Neural cell (in vitro differentiated cells): ENCODE measurements at regions not wholly inside any gene's neighbourhood (a gene's known extent, or its start where the extent isn't known, plus 50 kb on each side); places are given as distances from the start of the nearest gene placed in this dataset.

Source experiments
- H2AFZ ChIP-seq: fragments of 200-600, 300-800 bp; sonication (generic), shearing (Covaris generic); 2 replicates; pipeline ENCODE4 v1.6.0; 2014; ENCODE audit warnings: low read depth, mild to moderate bottlenecking, antibody characterized with exemption, low read length, moderate library complexity
- H3F3A ChIP-seq: fragments of 200-600 bp; shearing (Covaris generic); 2 replicates; pipeline ENCODE4 v1.6.1; 2016; ENCODE audit warnings: mild to moderate bottlenecking, moderate library complexity, mixed read lengths, antibody characterized with exemption, low read length; ENCODE audit not compliant: insufficient read depth, poor library complexity, severe bottlenecking
- H3K27ac ChIP-seq: fragments of 200-600, 300-800 bp; sonication (generic), shearing (Covaris generic); 2 replicates; pipeline ENCODE4 v1.5.1; 2014; ENCODE audit warnings: mild to moderate bottlenecking, low read length, moderate library complexity
- H3K27me3 ChIP-seq: fragments of 300-800, 200-600 bp; sonication (generic), shearing (Covaris generic); 2 replicates; pipeline ENCODE4 v1.6.0; 2014; ENCODE audit warnings: mild to moderate bottlenecking, low read depth, low read length, moderate library complexity; ENCODE audit not compliant: insufficient read depth
- H3K36me3 ChIP-seq: fragments of 300-800, 200-600 bp; sonication (generic), shearing (Covaris generic); 2 replicates; pipeline ENCODE4 v1.5.1; 2014; ENCODE audit warnings: mild to moderate bottlenecking, antibody characterized with exemption, low read length, moderate library complexity; ENCODE audit not compliant: insufficient read depth
- H3K4me2 ChIP-seq: fragments of 300-800, 200-600 bp; sonication (generic), shearing (Covaris generic); 2 replicates; pipeline ENCODE4 v1.6.0; 2014; ENCODE audit warnings: mild to moderate bottlenecking, low read length
- H3K4me3 ChIP-seq: fragments of 300-800, 200-600 bp; sonication (generic), shearing (Covaris generic); 2 replicates; pipeline ENCODE4 v1.5.1; 2014; ENCODE audit warnings: mild to moderate bottlenecking, low read length, moderate library complexity
- H3K79me2 ChIP-seq: fragments of 200-600 bp; shearing (Covaris generic); replicated peaks from 2 replicates; pipeline ENCODE4 v1.6.0; 2014; ENCODE audit warnings: mild to moderate bottlenecking, low read length, moderate library complexity; ENCODE audit not compliant: insufficient read depth
- H3K9ac ChIP-seq: fragments of 300-800, 200-600 bp; sonication (generic), shearing (Covaris generic); 2 replicates; pipeline ENCODE4 v1.6.1; 2016; ENCODE audit warnings: mild to moderate bottlenecking, low read length, mixed read lengths
- H3K9me2 ChIP-seq: fragments of 200-600 bp; shearing (Covaris generic); 2 replicates; pipeline ENCODE4 v1.6.1; 2016; ENCODE audit warnings: mild to moderate bottlenecking, low read length, mixed read lengths; ENCODE audit not compliant: insufficient read depth
- H3K9me3 ChIP-seq: fragments of 200-600, 300-800 bp; sonication (generic), shearing (Covaris generic); 2 replicates; pipeline ENCODE4 v1.6.1; 2016; ENCODE audit warnings: mild to moderate bottlenecking, mixed run types, low read length, moderate library complexity, mixed read lengths
- H4K20me1 ChIP-seq: fragments of 200-600 bp; shearing (Covaris generic); 2 replicates; pipeline ENCODE4 v1.6.1; 2016; ENCODE audit warnings: mild to moderate bottlenecking, mixed run types; ENCODE audit not compliant: insufficient read depth
- EP300 ChIP-seq: fragments of 450-650 bp; conservative IDR thresholded peaks from 2 replicates; pipeline ENCODE4 v1.6.1; 2014; ENCODE audit warnings: antibody characterized with exemption, mild to moderate bottlenecking, moderate library complexity; ENCODE audit not compliant: poor library complexity, severe bottlenecking
- EZH2 ChIP-seq: fragments of 200-600, 300-800 bp; shearing (Covaris generic), sonication (generic); IDR thresholded peaks from 2 replicates; pipeline ENCODE4 v1.6.1; 2014; ENCODE audit warnings: antibody characterized with exemption, low read length, borderline replicate concordance, mild to moderate bottlenecking; ENCODE audit not compliant: insufficient read depth, poor library complexity, severe bottlenecking
- MXI1 ChIP-seq: fragments of 450-650 bp; conservative IDR thresholded peaks from 2 replicates; pipeline ENCODE4 v1.6.1; 2014; ENCODE audit warnings: antibody characterized with exemption, mild to moderate bottlenecking; ENCODE audit not compliant: poor library complexity, severe bottlenecking
- POLR2AphosphoS5 ChIP-seq: IDR thresholded peaks from 2 replicates; pipeline ENCODE4 v1.6.1; 2012
- RAD21 ChIP-seq: fragments of 450-650 bp; conservative IDR thresholded peaks from 2 replicates; pipeline ENCODE4 v1.6.1; 2014; ENCODE audit warnings: antibody characterized with exemption, mild to moderate bottlenecking, moderate library complexity
- REST ChIP-seq: IDR thresholded peaks from 2 replicates; pipeline ENCODE4 v1.6.1; 2012; ENCODE audit warnings: borderline replicate concordance
- SMC3 ChIP-seq: fragments of 450-650 bp; conservative IDR thresholded peaks from 2 replicates; pipeline ENCODE4 v1.6.1; 2014; ENCODE audit warnings: antibody characterized with exemption, mild to moderate bottlenecking, moderate library complexity; ENCODE audit not compliant: poor library complexity
- TAF1 ChIP-seq: IDR thresholded peaks from 2 replicates; pipeline ENCODE4 v1.6.1; 2012; ENCODE audit warnings: low read depth
- TF ChIP-seq, protein P1 (sequence below): fragments of 450-650 bp; IDR thresholded peaks from 2 replicates; pipeline ENCODE4 v1.5.1; 2014; ENCODE audit warnings: antibody characterized with exemption, mild to moderate bottlenecking, moderate library complexity; ENCODE audit not compliant: poor library complexity, severe bottlenecking

DNA sequence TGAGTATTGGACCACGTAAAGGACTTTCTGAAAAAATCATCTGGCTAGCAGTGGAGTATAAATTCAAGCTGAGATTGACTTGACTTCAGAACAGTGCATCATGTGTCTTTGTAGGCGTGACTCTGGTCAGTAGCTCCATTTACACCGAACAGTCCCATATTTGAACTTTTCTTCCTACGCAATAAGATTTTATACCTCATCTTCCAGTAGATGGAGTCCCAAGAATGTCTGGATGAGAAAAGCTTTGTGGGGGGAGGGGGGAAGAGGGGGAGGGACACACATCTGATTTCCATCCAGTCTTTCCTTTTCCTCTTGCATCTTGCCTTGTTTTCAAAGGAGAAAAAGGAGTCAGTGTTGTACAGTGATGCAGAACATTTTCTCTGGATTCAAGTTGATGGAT, 241.0 kb downstream of the EMP1 start:
- Histone ChIP-seq H3K27me3 (no peaks in the 10 kb centered on the region), H3K9me3 (no peaks in the 10 kb centered on the region), H3K4me2 (no peak overlapping the region), H3K36me3 (no peaks in the 10 kb centered on the region), H3F3A (no peaks in the 10 kb centered on the region), H3K79me2 (no peaks in the 10 kb centered on the region), H3K4me3 (no peak overlapping the region), H2AFZ (no peak overlapping the region), H3K27ac (no peak overlapping the region), H3K9me2 (no peaks in the 10 kb centered on the region), H3K9ac (no peak overlapping the region), H4K20me1 (no peaks in the 10 kb centered on the region)
- TF ChIP-seq REST: no peak
- no peak for TF ChIP-seq SMC3
- TF ChIP-seq EZH2: no peak
- no peak for TF ChIP-seq EP300
- no peak for TF ChIP-seq RAD21
- TF ChIP-seq POLR2AphosphoS5: no peak
- TF ChIP-seq MXI1: no peak
- no peak for TF ChIP-seq TAF1
- TF ChIP-seq, protein P1, sequence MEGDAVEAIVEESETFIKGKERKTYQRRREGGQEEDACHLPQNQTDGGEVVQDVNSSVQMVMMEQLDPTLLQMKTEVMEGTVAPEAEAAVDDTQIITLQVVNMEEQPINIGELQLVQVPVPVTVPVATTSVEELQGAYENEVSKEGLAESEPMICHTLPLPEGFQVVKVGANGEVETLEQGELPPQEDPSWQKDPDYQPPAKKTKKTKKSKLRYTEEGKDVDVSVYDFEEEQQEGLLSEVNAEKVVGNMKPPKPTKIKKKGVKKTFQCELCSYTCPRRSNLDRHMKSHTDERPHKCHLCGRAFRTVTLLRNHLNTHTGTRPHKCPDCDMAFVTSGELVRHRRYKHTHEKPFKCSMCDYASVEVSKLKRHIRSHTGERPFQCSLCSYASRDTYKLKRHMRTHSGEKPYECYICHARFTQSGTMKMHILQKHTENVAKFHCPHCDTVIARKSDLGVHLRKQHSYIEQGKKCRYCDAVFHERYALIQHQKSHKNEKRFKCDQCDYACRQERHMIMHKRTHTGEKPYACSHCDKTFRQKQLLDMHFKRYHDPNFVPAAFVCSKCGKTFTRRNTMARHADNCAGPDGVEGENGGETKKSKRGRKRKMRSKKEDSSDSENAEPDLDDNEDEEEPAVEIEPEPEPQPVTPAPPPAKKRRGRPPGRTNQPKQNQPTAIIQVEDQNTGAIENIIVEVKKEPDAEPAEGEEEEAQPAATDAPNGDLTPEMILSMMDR: no peak

DNA sequence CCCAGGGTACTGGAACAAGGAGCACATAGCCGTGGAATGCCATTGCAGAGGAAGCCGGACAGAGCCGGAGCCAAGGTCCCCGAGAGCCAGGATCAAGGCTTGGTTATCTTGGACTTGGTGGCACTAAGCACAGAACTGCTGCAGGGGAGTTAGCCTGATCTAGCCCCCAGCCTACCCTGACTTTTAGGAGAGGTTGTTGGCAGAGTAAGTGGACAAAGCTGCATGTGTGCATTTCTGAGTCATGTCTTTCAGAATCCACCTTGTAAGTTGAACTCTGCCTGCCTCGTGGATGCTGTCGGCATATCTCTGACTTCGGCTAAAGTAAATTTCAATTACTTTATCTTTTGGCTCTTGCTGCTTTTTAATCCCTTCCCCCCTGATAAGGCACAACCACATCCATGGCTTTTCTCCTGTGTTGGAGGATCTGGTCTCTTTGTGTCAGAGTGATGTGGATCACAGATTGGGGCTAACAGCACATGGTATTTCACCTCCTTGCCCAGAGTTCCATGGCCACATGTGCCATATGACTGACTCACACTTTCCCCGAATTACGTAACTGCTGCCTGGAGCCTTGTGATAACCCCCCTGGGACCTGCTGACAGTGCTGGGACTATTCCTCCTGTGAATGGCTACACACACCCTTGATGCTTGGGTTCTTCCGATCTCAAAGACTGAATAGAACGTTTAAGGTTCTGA, 240.3 kb downstream of the EMP1 start:
- H3K27ac ChIP-seq: no peak overlapping the region
- no peaks in the 10 kb centered on the region for H4K20me1 ChIP-seq
- H3K9me3 ChIP-seq: no peaks in the 10 kb centered on the region
- no peaks in the 10 kb centered on the region for H3K36me3 ChIP-seq
- no peak overlapping the region for H3K4me2 ChIP-seq
- H3K9me2 ChIP-seq: no peaks in the 10 kb centered on the region
- TF ChIP-seq RAD21 (no peak), EZH2 (no peak), EP300 (no peak), MXI1 (no peak), REST (no peak), TAF1 (no peak), POLR2AphosphoS5 (no peak), SMC3 (no peak)
- TF ChIP-seq, protein P1: no peak
- no peaks in the 10 kb centered on the region for H3K27me3 ChIP-seq
- H2AFZ ChIP-seq: no peak overlapping the region
- H3K9ac ChIP-seq: no peak overlapping the region
- no peaks in the 10 kb centered on the region for H3F3A ChIP-seq
- H3K4me3 ChIP-seq: no peak overlapping the region
- no peaks in the 10 kb centered on the region for H3K79me2 ChIP-seq
